D721Med (cell line): ENCODE measurements at regions not wholly inside any gene's neighbourhood (a gene's known extent, or its start where the extent isn't known, plus 50 kb on each side); places are given as distances from the start of the nearest gene placed in this dataset.

Source experiments
- DNase-seq: peaks from one replicate; pipeline ENCODE4 v3.0.0; 2011; ENCODE audit warnings: low spot score; ENCODE audit not compliant: insufficient read length
- FAIRE-seq: peaks from 2 replicates; lab custom pipeline; 2011; peaks lifted over from hg19 to GRCh38; lab: Jason Lieb, UNC
- CTCF ChIP-seq: IDR thresholded peaks from 2 replicates; pipeline ENCODE4 v1.5.1; 2012; ENCODE audit warnings: mild to moderate bottlenecking, control low read depth; ENCODE audit not compliant: insufficient read depth; ENCODE audit errors: missing control alignments

GRCh38 chr2:129237966-129238725 lies 741.3 kb upstream of the RAB6C start:
- FAIRE-seq (no peak), DNase-seq (no peak)
- no peak for TF ChIP-seq CTCF

- no peak for TF ChIP-seq CTCF
- DNase-seq = no peak
- no peak for FAIRE-seq
Observed at GRCh38 chr2:129239141-129239540, 740.3 kb upstream of the RAB6C start.

GRCh38 chr2:129240061-129240460 lies 739.4 kb upstream of the RAB6C start:
- TF ChIP-seq CTCF = no peak
- FAIRE-seq = no peak
- no peak for DNase-seq

- DNase-seq (no peak), FAIRE-seq (no peak)
- no peak for TF ChIP-seq CTCF
Observed at GRCh38 chr2:129242269-129242668, 737.2 kb upstream of the RAB6C start.

GRCh38 chr2:129247751-129248150 lies 731.7 kb upstream of the RAB6C start:
- no peak for TF ChIP-seq CTCF
- DNase-seq (no peak), FAIRE-seq (no peak)

- TF ChIP-seq CTCF = no peak
- no peak for FAIRE-seq
- DNase-seq = no peak
Observed at GRCh38 chr2:129248198-129248597, 731.3 kb upstream of the RAB6C start.

- TF ChIP-seq CTCF = no peak
- FAIRE-seq (no peak), DNase-seq (no peak)
Observed at GRCh38 chr2:129252781-129253460, 726.5 kb upstream of the RAB6C start.
